ENCODE measurements at regions not wholly inside any gene's neighbourhood (a gene's known extent, or its start where the extent isn't known, plus 50 kb on each side); places are given as distances from the start of the nearest gene placed in this dataset.

DNA sequence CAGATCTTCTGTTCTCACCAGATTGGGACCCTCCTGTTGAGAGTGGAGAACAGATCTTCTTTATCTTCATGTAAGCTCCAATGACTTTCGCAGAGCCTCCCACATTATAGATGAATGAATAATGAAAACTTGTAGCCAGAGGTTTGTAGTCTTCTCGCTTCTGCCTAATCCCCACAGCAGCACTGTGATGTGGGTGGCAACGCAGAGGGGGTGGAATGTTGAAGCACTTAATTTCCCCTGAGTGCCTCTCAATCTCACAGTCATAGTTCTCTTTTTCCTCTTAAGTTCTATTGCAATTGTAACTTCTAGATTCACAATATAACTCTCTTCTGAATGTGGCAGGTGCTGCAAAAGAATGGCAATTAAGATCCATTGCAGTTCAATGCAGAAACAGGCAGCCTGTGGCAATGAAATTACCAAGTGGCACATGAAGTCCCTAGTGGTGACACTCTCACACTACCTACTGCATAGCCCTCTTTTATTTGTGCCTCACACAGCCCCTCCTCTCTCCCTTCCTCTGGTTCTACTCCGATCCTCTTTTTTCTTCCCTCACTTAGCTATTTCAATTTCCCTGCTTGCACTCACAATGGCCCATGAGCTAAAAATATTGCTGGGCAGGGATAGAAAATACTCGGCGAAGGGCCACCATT is 281.9 kb downstream of the UBE3D start:
- Histone ChIP-seq H3K27ac (ENCODE audit: low read depth, low read length) (no peak overlapping the region), H4K20me1 (ENCODE audit: insufficient read depth, low read length) (no peaks in the 10 kb centered on the region), H3K4me3 (ENCODE audit: insufficient read depth, low read depth, low read length) (no peak overlapping the region), H3K27me3 (ENCODE audit: insufficient read depth, low read length) (peaks cover 2% of the 10 kb centered on the region), H3K4me1 (ENCODE audit: insufficient read depth, low read length) (peaks cover 3% of the 10 kb centered on the region), H2AFZ (ENCODE audit: low read depth, low read length) (no peak overlapping the region), H3K4me2 (ENCODE audit: low read length) (no peak overlapping the region), H3K9me3 (ENCODE audit: insufficient read depth, low read depth, low read length) (no peaks in the 10 kb centered on the region), H3K9ac (ENCODE audit: low read length) (no peak overlapping the region), H3K79me2 (ENCODE audit: insufficient read depth, low read length) (no peaks in the 10 kb centered on the region), H3K36me3 (ENCODE audit: insufficient read depth, low read length) (no peaks in the 10 kb centered on the region)
- H3K4me1 Mint-ChIP-seq (ENCODE audit: low read depth, unreplicated experiment), result peaks cover 19% of the 10 kb centered on the region
- H3K9me3 Mint-ChIP-seq (ENCODE audit: unreplicated experiment), result no peaks in the 10 kb centered on the region
- H3K4me3 Mint-ChIP-seq (ENCODE audit: unreplicated experiment), result no peak overlapping the region
- no peak overlapping the region for H3K27ac Mint-ChIP-seq (ENCODE audit: unreplicated experiment)
- TF ChIP-seq EZH2 (IDR thresholded peaks at IDR 0.05; ENCODE audit: insufficient read depth, low read length) (no peak), CTCF (IDR thresholded peaks at IDR 0.05; ENCODE audit: insufficient read depth, low read depth, low read length) (peak; percentile 2)
- H3K36me3 Mint-ChIP-seq (ENCODE audit: low read depth, unreplicated experiment), result peaks cover 2% of the 10 kb centered on the region
- H3K27me3 Mint-ChIP-seq (ENCODE audit: low read depth, unreplicated experiment), result no peaks in the 10 kb centered on the region
- DNase-seq (ENCODE audit: low read depth) (no peak), FAIRE-seq (no peak)

- peaks cover 3% of the 10 kb centered on the region for H3K4me1 ChIP-seq (ENCODE audit: insufficient read depth, low read length)
- TF ChIP-seq EZH2 (IDR thresholded peaks at IDR 0.05; ENCODE audit: insufficient read depth, low read length), result no peak
- TF ChIP-seq CTCF (IDR thresholded peaks at IDR 0.05; ENCODE audit: insufficient read depth, low read depth, low read length), result no peak
- FAIRE-seq, result no peak
- no peak overlapping the region for H3K9ac ChIP-seq (ENCODE audit: low read length)
- Mint-ChIP-seq H3K27ac (ENCODE audit: unreplicated experiment) (no peak overlapping the region), H3K4me3 (ENCODE audit: unreplicated experiment) (no peak overlapping the region), H3K36me3 (ENCODE audit: low read depth, unreplicated experiment) (peaks cover 2% of the 10 kb centered on the region), H3K4me1 (ENCODE audit: low read depth, unreplicated experiment) (peaks cover 19% of the 10 kb centered on the region), H3K27me3 (ENCODE audit: low read depth, unreplicated experiment) (no peaks in the 10 kb centered on the region), H3K9me3 (ENCODE audit: unreplicated experiment) (no peaks in the 10 kb centered on the region)
- peaks cover 2% of the 10 kb centered on the region for H3K27me3 ChIP-seq (ENCODE audit: insufficient read depth, low read length)
- DNase-seq (ENCODE audit: low read depth), result peak; percentile 5
- H3K4me3 ChIP-seq (ENCODE audit: insufficient read depth, low read depth, low read length), result no peak overlapping the region
- H3K9me3 ChIP-seq (ENCODE audit: insufficient read depth, low read depth, low read length), result no peaks in the 10 kb centered on the region
- no peaks in the 10 kb centered on the region for H3K79me2 ChIP-seq (ENCODE audit: insufficient read depth, low read length)
- H2AFZ ChIP-seq (ENCODE audit: low read depth, low read length), result no peak overlapping the region
- no peaks in the 10 kb centered on the region for H3K36me3 ChIP-seq (ENCODE audit: insufficient read depth, low read length)
- peak overlapping the region; percentile 4 for H3K4me2 ChIP-seq (ENCODE audit: low read length)
- no peaks in the 10 kb centered on the region for H4K20me1 ChIP-seq (ENCODE audit: insufficient read depth, low read length)
- no peak overlapping the region for H3K27ac ChIP-seq (ENCODE audit: low read depth, low read length)
Measured at GRCh38 chr6:82785206-82785605, 280.4 kb downstream of the UBE3D start.

- Histone ChIP-seq H4K20me1 (ENCODE audit: insufficient read depth, low read length) (no peaks in the 10 kb centered on the region), H3K9me3 (ENCODE audit: insufficient read depth, low read depth, low read length) (no peaks in the 10 kb centered on the region), H3K4me2 (ENCODE audit: low read length) (no peak overlapping the region), H3K36me3 (ENCODE audit: insufficient read depth, low read length) (no peaks in the 10 kb centered on the region), H3K79me2 (ENCODE audit: insufficient read depth, low read length) (no peaks in the 10 kb centered on the region), H3K27ac (ENCODE audit: low read depth, low read length) (no peak overlapping the region), H3K4me1 (ENCODE audit: insufficient read depth, low read length) (peaks cover 3% of the 10 kb centered on the region), H3K4me3 (ENCODE audit: insufficient read depth, low read depth, low read length) (no peak overlapping the region), H3K9ac (ENCODE audit: low read length) (no peak overlapping the region), H3K27me3 (ENCODE audit: insufficient read depth, low read length) (peaks cover under 1% of the 10 kb centered on the region), H2AFZ (ENCODE audit: low read depth, low read length) (no peak overlapping the region)
- FAIRE-seq, result no peak
- H3K4me3 Mint-ChIP-seq (ENCODE audit: unreplicated experiment), result no peak overlapping the region
- peaks cover 19% of the 10 kb centered on the region for H3K4me1 Mint-ChIP-seq (ENCODE audit: low read depth, unreplicated experiment)
- DNase-seq (ENCODE audit: low read depth), result no peak
- H3K36me3 Mint-ChIP-seq (ENCODE audit: low read depth, unreplicated experiment), result peaks cover 2% of the 10 kb centered on the region
- H3K27ac Mint-ChIP-seq (ENCODE audit: unreplicated experiment), result no peak overlapping the region
- no peaks in the 10 kb centered on the region for H3K27me3 Mint-ChIP-seq (ENCODE audit: low read depth, unreplicated experiment)
- TF ChIP-seq EZH2 (IDR thresholded peaks at IDR 0.05; ENCODE audit: insufficient read depth, low read length) (no peak), CTCF (IDR thresholded peaks at IDR 0.05; ENCODE audit: insufficient read depth, low read depth, low read length) (no peak)
- H3K9me3 Mint-ChIP-seq (ENCODE audit: unreplicated experiment), result no peaks in the 10 kb centered on the region
Measured at GRCh38 chr6:82786248-82786647, 279.4 kb downstream of the UBE3D start.
